ENCODE measurements at regions not wholly inside any gene's neighbourhood (a gene's known extent, or its start where the extent isn't known, plus 50 kb on each side); places are given as distances from the start of the nearest gene placed in this dataset.
"Not testable (repeated sequence)": the region's sequence is repeated elsewhere in the genome, so short reads cannot be mapped to it uniquely, and the experiment has no call there.

GRCh38 chr2:48018480-48018879 lies 112.2 kb upstream of the FBXO11 start:
- Mint-ChIP-seq H3K9me3 (no peaks in the 10 kb centered on the region), H3K4me1 (no peaks in the 10 kb centered on the region), H3K27ac (no peak overlapping the region), H3K36me3 (peaks cover 1% of the 10 kb centered on the region), H3K4me3 (no peak overlapping the region), H3K27me3 (peaks cover 5% of the 10 kb centered on the region)

DNA sequence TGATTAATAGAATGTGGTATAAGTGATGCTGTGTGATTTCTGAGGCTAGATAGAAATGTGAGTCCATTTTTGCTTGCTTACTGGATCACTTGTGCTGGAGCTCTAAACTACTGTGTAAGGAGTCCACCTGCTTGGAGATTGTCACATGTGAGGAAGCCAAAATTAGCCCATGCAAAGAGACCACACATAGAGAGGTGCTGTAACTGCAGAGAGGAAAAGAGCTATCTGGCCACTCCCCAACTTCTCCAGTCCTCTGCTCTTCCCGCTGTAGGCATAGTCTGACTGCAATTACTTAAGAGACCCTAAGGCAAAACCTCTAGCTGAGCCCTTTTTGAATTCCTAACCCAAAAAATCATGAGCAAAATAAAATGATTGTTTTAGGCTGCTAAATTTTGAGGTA lies 120.6 kb upstream of the FBXO11 start:
- Mint-ChIP-seq H3K36me3 (peaks cover 6% of the 10 kb centered on the region), H3K27ac (no peak overlapping the region), H3K27me3 (no peaks in the 10 kb centered on the region), H3K9me3 (no peaks in the 10 kb centered on the region), H3K4me1 (no peaks in the 10 kb centered on the region), H3K4me3 (no peak overlapping the region)

- no peak overlapping the region for H3K4me3 Mint-ChIP-seq
- peaks cover 0 to 5% (median 3%) of the 10 kb centered on the region in 3 donors for H3K4me1 Mint-ChIP-seq
- H3K27me3 Mint-ChIP-seq, result no peaks in the 10 kb centered on the region
- no peaks in the 10 kb centered on the region for H3K36me3 Mint-ChIP-seq
- H3K27ac Mint-ChIP-seq, result peak overlapping the region in 1 of 3 donors; percentile 12
- H3K9me3 Mint-ChIP-seq, result peaks cover 0 to 5% (median 5%) of the 10 kb centered on the region in 3 donors
Observed at GRCh38 chr2:48032765-48033164, 126.5 kb upstream of the FBXO11 start.

DNA sequence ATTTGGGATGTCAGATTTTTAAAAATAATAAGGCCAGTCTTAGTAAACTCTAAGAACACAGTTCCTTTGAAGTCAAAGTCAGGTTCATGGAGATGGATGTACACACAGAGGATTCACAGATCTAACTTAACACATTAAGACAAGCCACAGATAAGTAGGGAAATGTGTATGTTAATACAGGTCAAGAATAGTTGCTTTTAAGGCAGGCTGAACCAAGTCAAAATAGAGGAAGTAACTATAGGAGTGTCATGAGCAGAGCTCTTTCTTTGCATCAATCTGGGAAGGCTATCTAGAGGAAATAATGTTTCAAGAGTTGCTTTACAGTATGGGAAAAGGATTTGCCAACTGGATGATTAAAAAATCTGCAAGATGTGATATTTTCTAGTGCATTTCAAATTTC lies 128.0 kb upstream of the FBXO11 start:
- Mint-ChIP-seq H3K27me3 (no peaks in the 10 kb centered on the region), H3K9me3 (peaks cover 0 to 5% (median 5%) of the 10 kb centered on the region in 3 donors), H3K4me1 (peaks cover 0 to 5% (median 3%) of the 10 kb centered on the region in 3 donors), H3K36me3 (no peaks in the 10 kb centered on the region), H3K4me3 (no peak overlapping the region), H3K27ac (no peak overlapping the region)

GRCh38 chr2:48036312-48036711 lies 130.0 kb upstream of the FBXO11 start:
- Mint-ChIP-seq H3K36me3 (no peaks in the 10 kb centered on the region), H3K4me3 (no peak overlapping the region), H3K9me3 (peaks cover 0 to 7% (median 5%) of the 10 kb centered on the region in 3 donors), H3K27me3 (no peaks in the 10 kb centered on the region), H3K27ac (no peak overlapping the region), H3K4me1 (peaks cover 0 to 5% (median 3%) of the 10 kb centered on the region in 3 donors)

GRCh38 chr2:48039209-48039990 lies 133.1 kb upstream of the FBXO11 start:
- Mint-ChIP-seq H3K4me1 (peaks cover under 1 to 9% (median 7%) of the 10 kb centered on the region in 3 donors), H3K4me3 (peak overlapping the region in 1 of 4 donors; percentile 0), H3K9me3 (peaks cover 0 to 11% (median 5%) of the 10 kb centered on the region in 3 donors), H3K27ac (no peak overlapping the region), H3K36me3 (no peaks in the 10 kb centered on the region), H3K27me3 (peaks cover 1% of the 10 kb centered on the region)

DNA sequence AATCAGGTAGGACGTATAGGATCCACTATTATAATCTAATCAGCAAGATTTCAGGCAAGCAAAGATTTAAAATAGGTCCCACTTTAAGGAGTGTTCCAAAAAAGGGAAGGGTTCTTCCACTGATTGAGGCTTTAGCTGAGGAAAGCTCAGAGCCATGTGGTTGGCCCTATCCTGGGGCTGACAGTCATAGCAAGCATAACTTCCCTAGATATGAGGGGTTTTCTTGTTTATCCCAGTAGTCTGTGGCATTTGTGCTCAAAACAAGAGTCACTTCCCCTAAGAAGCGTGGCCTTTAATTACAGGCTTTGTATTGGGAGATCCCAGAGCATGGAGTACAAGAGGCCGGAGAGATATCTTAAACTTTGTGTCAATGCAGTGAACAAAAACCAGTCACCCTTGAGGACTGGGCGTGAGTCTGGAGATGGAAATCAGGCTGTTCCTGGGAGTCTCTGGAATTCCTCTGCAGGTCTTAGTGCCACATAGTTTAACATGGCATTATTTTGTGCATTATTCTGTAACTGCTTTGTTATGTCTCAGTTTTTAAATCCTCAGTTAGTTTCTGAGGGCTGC lies 136.9 kb upstream of the FBXO11 start:
- H3K36me3 Mint-ChIP-seq, result no peaks in the 10 kb centered on the region
- no peak overlapping the region for H3K4me3 Mint-ChIP-seq
- no peak overlapping the region for H3K27ac Mint-ChIP-seq
- peaks cover 0 to 5% (median 0%) of the 10 kb centered on the region in 3 donors for H3K9me3 Mint-ChIP-seq
- peaks cover 15 to 24% (median 22%) of the 10 kb centered on the region in 3 donors for H3K4me1 Mint-ChIP-seq
- H3K27me3 Mint-ChIP-seq, result peaks cover 1% of the 10 kb centered on the region

DNA sequence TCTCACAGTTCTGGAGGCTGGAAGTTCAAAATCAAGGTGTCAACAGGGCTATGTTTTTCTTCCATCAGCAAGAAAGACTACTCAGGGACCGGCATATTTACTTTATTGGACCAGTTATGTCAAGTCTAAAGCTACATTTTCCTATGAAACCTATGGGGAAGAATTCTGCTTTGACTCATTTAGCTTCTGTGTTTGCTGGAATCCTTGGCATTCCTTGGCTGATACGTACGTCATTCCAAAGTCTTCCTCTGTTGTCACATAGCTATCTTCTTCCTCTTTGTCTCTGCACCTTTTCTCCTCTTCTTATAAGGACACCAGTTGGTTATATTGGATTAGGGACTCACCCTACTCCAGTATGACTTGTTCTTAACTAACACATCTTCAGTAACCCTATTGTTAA lies 137.4 kb upstream of the FBXO11 start:
- peaks cover 1% of the 10 kb centered on the region for H3K27me3 Mint-ChIP-seq
- H3K36me3 Mint-ChIP-seq, result no peaks in the 10 kb centered on the region
- no peak overlapping the region for H3K4me3 Mint-ChIP-seq
- peaks cover 0 to 5% (median 0%) of the 10 kb centered on the region in 3 donors for H3K9me3 Mint-ChIP-seq
- H3K27ac Mint-ChIP-seq, result no peak overlapping the region
- peaks cover 15 to 24% (median 22%) of the 10 kb centered on the region in 3 donors for H3K4me1 Mint-ChIP-seq

- Mint-ChIP-seq H3K4me3 (peak overlapping the region in 2 of 4 donors; percentile 65 to 70), H3K4me1 (peaks cover 15 to 24% (median 22%) of the 10 kb centered on the region in 3 donors), H3K36me3 (no peaks in the 10 kb centered on the region), H3K9me3 (peaks cover 0 to 5% (median 0%) of the 10 kb centered on the region in 3 donors), H3K27me3 (peaks cover 1% of the 10 kb centered on the region), H3K27ac (peak overlapping the region in 1 of 3 donors; percentile 37)
Observed at GRCh38 chr2:48045613-48046012, 139.3 kb upstream of the FBXO11 start.

GRCh38 chr2:48048476-48049171 lies 142.3 kb upstream of the FBXO11 start:
- Mint-ChIP-seq H3K36me3 (no peaks in the 10 kb centered on the region), H3K27ac (no peak overlapping the region), H3K4me3 (no peak overlapping the region), H3K9me3 (peaks cover 0 to 2% (median 0%) of the 10 kb centered on the region in 3 donors), H3K4me1 (peaks cover 15 to 18% (median 17%) of the 10 kb centered on the region in 3 donors), H3K27me3 (no peaks in the 10 kb centered on the region)

GRCh38 chr2:48049371-48049770 lies 143.1 kb upstream of the FBXO11 start:
- Mint-ChIP-seq H3K4me3 (no peak overlapping the region), H3K27ac (no peak overlapping the region), H3K9me3 (peaks cover 0 to 2% (median 0%) of the 10 kb centered on the region in 3 donors), H3K27me3 (no peaks in the 10 kb centered on the region), H3K4me1 (peaks cover 15 to 17% (median 17%) of the 10 kb centered on the region in 3 donors), H3K36me3 (no peaks in the 10 kb centered on the region)

- peaks cover 7 to 8% (median 7%) of the 10 kb centered on the region in 3 donors for H3K4me1 Mint-ChIP-seq
- H3K27ac Mint-ChIP-seq, result peak overlapping the region in 1 of 3 donors; percentile 54
- no peak overlapping the region for H3K4me3 Mint-ChIP-seq
- H3K9me3 Mint-ChIP-seq, result peaks cover 0 to 2% (median 0%) of the 10 kb centered on the region in 3 donors
- H3K27me3 Mint-ChIP-seq, result no peaks in the 10 kb centered on the region
- no peaks in the 10 kb centered on the region for H3K36me3 Mint-ChIP-seq
Observed at GRCh38 chr2:48050711-48051110, 144.4 kb upstream of the FBXO11 start.

DNA sequence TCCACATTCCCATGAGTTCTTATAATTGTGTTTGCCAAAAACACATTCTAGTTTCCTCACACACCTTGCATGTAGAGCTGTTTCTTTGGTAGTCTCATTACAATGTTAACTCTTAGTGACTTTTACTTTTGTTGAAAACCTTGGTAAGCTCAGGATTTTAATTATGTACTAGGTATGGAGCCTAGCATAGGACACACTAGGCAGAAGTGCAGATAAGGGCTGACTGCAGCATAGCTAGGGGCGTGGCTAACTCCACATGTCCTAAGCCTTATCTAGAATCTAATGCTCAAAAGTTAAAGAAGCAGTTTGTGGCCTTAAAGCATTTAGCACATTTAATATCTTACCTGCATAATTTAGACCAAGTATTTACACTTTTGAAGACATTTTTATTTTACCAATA lies 153.7 kb upstream of the FBXO11 start:
- H3K27me3 Mint-ChIP-seq, result peaks cover 2% of the 10 kb centered on the region
- no peaks in the 10 kb centered on the region for H3K36me3 Mint-ChIP-seq
- H3K9me3 Mint-ChIP-seq, result peaks cover 0 to 4% (median 0%) of the 10 kb centered on the region in 3 donors
- H3K27ac Mint-ChIP-seq, result no peak overlapping the region
- H3K4me3 Mint-ChIP-seq, result no peak overlapping the region
- peaks cover 0 to 1% (median 0%) of the 10 kb centered on the region in 3 donors for H3K4me1 Mint-ChIP-seq

- not testable (repeated sequence) for H3K27ac Mint-ChIP-seq, H3K4me3 Mint-ChIP-seq, H3K36me3 Mint-ChIP-seq, H3K27me3 Mint-ChIP-seq, H3K9me3 Mint-ChIP-seq, H3K4me1 Mint-ChIP-seq
Observed at GRCh38 chr2:48061656-48062055, 155.4 kb upstream of the FBXO11 start.

DNA sequence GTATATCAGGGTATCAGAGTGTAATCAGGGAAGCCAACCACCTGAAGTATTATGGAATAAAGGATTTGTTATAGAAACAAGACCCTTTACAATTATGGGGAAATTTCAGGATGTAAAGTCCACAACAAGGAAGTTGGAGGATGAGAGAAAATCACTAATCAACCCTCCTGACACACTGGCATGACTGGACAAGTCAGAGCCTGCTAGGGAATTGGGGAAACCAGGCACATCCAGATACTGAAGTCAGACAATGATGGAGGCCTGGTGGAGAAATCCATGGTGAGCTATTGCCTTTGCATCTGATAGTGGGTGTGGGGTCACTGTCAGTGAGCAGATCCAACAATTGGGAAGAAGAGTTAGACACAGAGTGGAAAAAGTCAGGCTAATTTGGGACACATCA lies 158.8 kb upstream of the FBXO11 start:
- Mint-ChIP-seq H3K4me3 (no peak overlapping the region), H3K36me3 (peaks cover 4% of the 10 kb centered on the region), H3K27ac (no peak overlapping the region), H3K27me3 (peaks cover 5% of the 10 kb centered on the region), H3K4me1 (no peaks in the 10 kb centered on the region), H3K9me3 (peaks cover 0 to 2% (median 0%) of the 10 kb centered on the region in 3 donors)
